ENCODE measurements at regions not wholly inside any gene's neighbourhood (a gene's known extent, or its start where the extent isn't known, plus 50 kb on each side); places are given as distances from the start of the nearest gene placed in this dataset.

DNA sequence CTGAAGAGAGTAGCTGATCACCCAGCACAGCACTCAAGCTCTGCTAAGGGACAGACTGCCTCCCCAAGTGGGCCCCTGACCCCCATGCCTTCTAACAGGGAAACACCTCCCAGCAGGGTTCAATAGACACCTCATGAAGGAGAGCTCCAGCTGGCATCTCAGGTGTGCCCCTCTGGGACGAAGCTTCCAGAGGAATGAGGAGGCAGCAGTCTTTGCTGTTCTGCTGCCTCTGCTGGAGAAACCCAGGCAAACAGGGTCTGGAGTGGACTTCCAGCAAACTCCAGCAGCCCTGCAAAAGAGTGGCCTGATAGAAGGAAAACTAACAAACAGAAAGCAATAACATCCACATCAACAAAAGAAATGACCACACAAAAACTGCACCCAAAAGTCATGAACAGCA, 412.8 kb downstream of the PRDM5 start:
- Mint-ChIP-seq H3K4me3 (no peak overlapping the region), H3K36me3 (ENCODE audit: low read depth) (no peaks in the 10 kb centered on the region), H3K9me3 (no peaks in the 10 kb centered on the region), H3K27me3 (ENCODE audit: insufficient read depth) (peaks cover 2% of the 10 kb centered on the region), H3K4me1 (ENCODE audit: low read depth) (no peaks in the 10 kb centered on the region), H3K27ac (no peak overlapping the region)
- DNase-seq (ENCODE audit: low spot score), result no peak
- intact Hi-C loops (cut with micrococcal nuclease), result no loop called here

DNA sequence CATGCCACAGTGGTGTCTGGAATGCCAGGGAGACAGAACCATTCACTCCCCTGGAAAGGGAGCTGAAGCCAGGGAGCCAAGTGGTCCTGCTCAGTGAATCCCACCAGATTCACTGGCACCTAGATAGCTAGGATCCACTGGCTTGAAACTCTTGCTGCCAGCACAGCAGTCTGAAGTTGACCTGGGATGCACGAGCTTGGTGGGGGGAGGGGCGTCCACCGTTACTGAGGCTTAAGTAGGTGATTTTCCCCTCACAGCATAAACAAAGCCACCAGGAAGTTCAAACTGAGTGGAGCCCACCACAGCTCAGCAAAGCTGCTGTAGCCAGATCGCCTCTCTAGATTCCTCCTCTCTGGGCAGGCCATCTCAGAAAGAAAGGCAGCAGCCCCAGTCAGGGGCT, 413.3 kb downstream of the PRDM5 start:
- no peak overlapping the region for H3K4me3 Mint-ChIP-seq

DNA sequence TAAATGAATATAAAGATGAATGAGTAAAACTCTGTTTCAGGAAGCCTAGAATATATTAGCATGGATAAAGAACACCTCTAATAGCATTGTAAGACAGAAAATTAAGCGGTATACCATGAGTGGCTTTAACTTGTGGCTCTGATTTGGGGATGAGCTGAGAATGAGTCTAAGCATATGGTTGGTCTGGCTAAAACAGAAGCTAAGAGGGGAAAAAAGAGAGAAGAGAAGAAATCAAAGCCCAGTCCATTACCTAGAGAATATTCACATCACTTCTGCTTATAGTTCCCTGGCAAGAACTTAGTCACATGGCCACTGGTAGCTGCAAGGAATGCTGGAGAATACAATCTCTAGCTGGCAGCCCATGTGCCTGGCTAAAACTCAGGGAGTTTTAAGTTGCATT, 414.5 kb downstream of the PRDM5 start:
- Mint-ChIP-seq H3K9me3 (no peaks in the 10 kb centered on the region), H3K27ac (no peak overlapping the region), H3K27me3 (ENCODE audit: insufficient read depth) (peaks cover 2% of the 10 kb centered on the region), H3K4me1 (ENCODE audit: low read depth) (no peaks in the 10 kb centered on the region), H3K36me3 (ENCODE audit: low read depth) (no peaks in the 10 kb centered on the region), H3K4me3 (no peak overlapping the region)
- intact Hi-C loops (cut with micrococcal nuclease), result no loop called here
- DNase-seq (ENCODE audit: low spot score), result no peak

More for the DNA sequence above, 413.3 kb downstream of the PRDM5 start:
- no peaks in the 10 kb centered on the region for H3K9me3 Mint-ChIP-seq
- no peak for DNase-seq (ENCODE audit: low spot score)
- H3K4me1 Mint-ChIP-seq (ENCODE audit: low read depth), result no peaks in the 10 kb centered on the region
- H3K27ac Mint-ChIP-seq, result no peak overlapping the region
- H3K36me3 Mint-ChIP-seq (ENCODE audit: low read depth), result no peaks in the 10 kb centered on the region
- intact Hi-C loops (cut with micrococcal nuclease), result no loop called here
- H3K27me3 Mint-ChIP-seq (ENCODE audit: insufficient read depth), result peaks cover 2% of the 10 kb centered on the region

DNA sequence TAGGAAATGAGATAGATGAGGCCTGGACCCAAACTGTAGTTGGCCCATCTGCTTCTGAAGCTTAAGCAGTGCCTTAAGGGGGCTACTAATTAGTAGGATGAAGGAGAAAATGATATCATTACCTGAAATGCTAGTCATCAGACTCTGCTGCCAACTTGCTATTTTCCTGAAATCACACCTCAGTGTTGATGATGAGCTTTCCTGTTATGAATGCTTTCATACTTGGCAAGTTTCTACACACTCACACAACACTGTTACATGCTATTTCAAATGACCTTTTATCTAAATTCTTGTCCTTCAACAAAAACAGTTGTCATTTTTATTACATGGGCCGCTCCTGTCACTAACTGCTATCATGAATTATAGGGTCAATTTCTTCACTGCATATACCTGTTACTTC, 416.0 kb downstream of the PRDM5 start:
- intact Hi-C loops (cut with micrococcal nuclease), result no loop called here
- no peaks in the 10 kb centered on the region for H3K36me3 Mint-ChIP-seq (ENCODE audit: low read depth)
- peaks cover 2% of the 10 kb centered on the region for H3K27me3 Mint-ChIP-seq (ENCODE audit: insufficient read depth)
- no peak for DNase-seq (ENCODE audit: low spot score)
- H3K27ac Mint-ChIP-seq, result no peak overlapping the region
- no peaks in the 10 kb centered on the region for H3K4me1 Mint-ChIP-seq (ENCODE audit: low read depth)
- no peaks in the 10 kb centered on the region for H3K9me3 Mint-ChIP-seq
- H3K4me3 Mint-ChIP-seq, result no peak overlapping the region

DNA sequence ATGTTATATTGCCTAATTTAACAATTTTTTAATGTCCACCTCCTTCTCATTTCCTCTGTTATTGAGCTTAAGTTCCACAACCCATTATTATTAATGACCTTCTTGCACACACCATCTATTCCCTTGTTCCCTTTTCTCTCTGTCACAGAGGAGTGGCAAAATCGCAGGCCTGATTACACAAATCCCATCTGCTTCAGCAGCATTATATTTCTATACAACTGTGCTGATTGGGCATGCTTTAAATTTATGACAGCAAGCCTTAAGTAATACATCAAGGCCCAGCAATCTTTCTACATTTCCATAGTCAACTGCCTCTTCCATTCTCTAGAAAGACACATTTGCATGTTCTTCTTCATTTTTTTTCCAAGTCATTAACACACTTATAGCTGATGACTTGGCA, 423.8 kb downstream of the PRDM5 start:
- H3K4me1 Mint-ChIP-seq (ENCODE audit: low read depth), result no peaks in the 10 kb centered on the region
- no peaks in the 10 kb centered on the region for H3K36me3 Mint-ChIP-seq (ENCODE audit: low read depth)
- no peaks in the 10 kb centered on the region for H3K9me3 Mint-ChIP-seq
- no peak for DNase-seq (ENCODE audit: low spot score)
- H3K27me3 Mint-ChIP-seq (ENCODE audit: insufficient read depth), result no peaks in the 10 kb centered on the region
- no peak overlapping the region for H3K4me3 Mint-ChIP-seq
- H3K27ac Mint-ChIP-seq, result no peak overlapping the region
- intact Hi-C loops (cut with micrococcal nuclease), result no loop called here

DNA sequence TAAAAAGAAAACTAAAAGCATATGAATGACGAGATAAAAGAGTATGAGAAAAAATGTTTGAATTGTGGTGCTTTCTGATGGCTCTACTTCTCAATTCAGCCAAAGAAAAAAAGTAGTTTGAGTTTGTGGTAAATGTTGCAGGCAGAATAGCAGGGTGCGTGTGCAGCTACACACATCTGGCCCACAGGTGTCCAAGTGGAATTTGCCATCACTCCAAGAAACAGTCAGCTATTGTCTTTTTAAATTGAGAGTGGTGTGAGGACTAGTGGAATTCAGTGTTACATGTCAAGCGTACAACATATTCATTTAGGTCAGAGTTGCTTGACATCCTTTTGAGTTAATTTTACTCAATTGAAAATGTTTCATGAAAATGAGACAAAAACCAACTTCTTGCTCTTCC, 424.8 kb upstream of the MAD2L1 start:
- no peaks in the 10 kb centered on the region for H3K27me3 Mint-ChIP-seq (ENCODE audit: insufficient read depth)
- H3K9me3 Mint-ChIP-seq, result no peaks in the 10 kb centered on the region
- H3K27ac Mint-ChIP-seq, result no peak overlapping the region
- no peaks in the 10 kb centered on the region for H3K4me1 Mint-ChIP-seq (ENCODE audit: low read depth)
- no peak overlapping the region for H3K4me3 Mint-ChIP-seq
- H3K36me3 Mint-ChIP-seq (ENCODE audit: low read depth), result no peaks in the 10 kb centered on the region
- no peak for DNase-seq (ENCODE audit: low spot score)
- intact Hi-C loops (cut with micrococcal nuclease), result no loop called here

DNA sequence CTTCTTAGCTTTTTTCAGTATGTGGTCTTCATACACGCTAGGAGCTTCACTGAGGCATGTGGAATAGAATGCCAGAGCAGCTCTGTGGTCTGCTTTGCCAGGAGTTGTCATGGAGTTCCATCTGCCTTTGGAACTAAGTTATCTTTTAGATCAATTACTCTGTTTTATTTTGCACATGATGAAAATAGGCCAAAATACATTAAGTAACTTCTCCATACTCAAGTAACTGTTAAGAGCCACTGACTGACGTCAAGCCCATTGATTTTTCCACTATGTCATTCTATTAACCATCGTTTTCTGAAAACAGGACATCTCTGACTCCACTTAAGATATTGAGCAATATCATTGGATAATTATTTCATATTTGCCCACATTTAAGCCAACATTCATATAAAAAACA, 415.1 kb upstream of the MAD2L1 start:
- Mint-ChIP-seq H3K4me3 (no peak overlapping the region), H3K27me3 (ENCODE audit: insufficient read depth) (no peaks in the 10 kb centered on the region), H3K9me3 (no peaks in the 10 kb centered on the region), H3K27ac (no peak overlapping the region), H3K36me3 (ENCODE audit: low read depth) (no peaks in the 10 kb centered on the region), H3K4me1 (ENCODE audit: low read depth) (no peaks in the 10 kb centered on the region)
- intact Hi-C loops (cut with micrococcal nuclease), result no loop called here
- DNase-seq (ENCODE audit: low spot score), result no peak

DNA sequence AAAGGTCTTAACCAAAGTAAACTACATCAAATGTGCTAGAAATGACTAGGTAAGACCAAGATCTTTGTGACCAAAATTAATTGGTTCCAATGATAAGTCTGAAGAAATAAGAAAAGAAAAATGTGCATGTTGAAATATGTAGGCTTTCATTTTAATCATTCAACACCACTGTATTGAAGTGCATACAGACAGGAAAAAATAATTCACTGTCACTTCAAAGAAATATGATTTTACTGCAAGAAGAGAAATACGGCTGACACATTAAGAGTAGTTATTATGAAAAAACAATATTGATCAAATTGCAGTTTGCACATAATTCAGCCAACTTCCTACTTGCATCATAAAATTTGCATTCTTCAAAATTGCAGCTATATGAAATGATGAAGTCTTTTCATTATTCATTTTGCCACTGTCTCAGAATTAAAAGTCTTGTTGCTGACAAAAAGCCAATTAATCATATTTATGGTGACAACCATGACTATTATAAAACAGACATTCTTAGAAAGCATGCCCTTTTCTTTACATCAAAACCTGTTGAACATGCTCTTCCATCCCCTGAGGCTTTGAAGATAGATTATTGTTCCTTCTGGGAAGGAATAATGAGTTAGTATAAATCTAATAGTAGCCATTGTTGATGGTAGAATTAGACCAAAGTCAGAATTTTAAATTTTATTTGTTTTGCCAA, 405.9 kb upstream of the MAD2L1 start:
- H3K4me1 Mint-ChIP-seq (ENCODE audit: low read depth), result no peaks in the 10 kb centered on the region
- no peak for DNase-seq (ENCODE audit: low spot score)
- H3K4me3 Mint-ChIP-seq, result no peak overlapping the region
- no peaks in the 10 kb centered on the region for H3K9me3 Mint-ChIP-seq
- H3K27me3 Mint-ChIP-seq (ENCODE audit: insufficient read depth), result no peaks in the 10 kb centered on the region
- no peak overlapping the region for H3K27ac Mint-ChIP-seq
- intact Hi-C loops (cut with micrococcal nuclease), result no loop called here
- H3K36me3 Mint-ChIP-seq (ENCODE audit: low read depth), result no peaks in the 10 kb centered on the region

DNA sequence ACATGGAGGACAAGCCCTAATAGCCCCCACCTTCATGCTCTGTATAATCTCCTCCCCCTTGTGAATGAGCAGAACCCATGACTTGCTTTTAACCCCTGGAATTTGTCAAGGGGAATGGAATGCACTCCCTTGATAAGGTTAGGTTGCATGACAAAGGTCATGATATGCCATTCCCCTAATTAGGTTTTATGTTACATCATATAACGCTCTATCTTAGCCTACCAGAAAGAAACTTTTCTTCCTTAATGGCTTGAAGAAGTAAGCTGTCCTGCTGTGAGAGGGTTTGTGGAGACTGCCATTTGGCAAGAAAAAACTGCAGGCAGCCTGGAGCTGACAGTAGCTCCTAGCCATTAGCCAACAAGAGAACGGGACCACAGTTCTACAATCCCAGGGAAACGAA, 399.8 kb upstream of the MAD2L1 start:
- Mint-ChIP-seq H3K4me1 (ENCODE audit: low read depth) (peaks cover 4% of the 10 kb centered on the region), H3K27me3 (ENCODE audit: insufficient read depth) (peaks cover 3% of the 10 kb centered on the region), H3K4me3 (no peak overlapping the region), H3K9me3 (peaks cover 6% of the 10 kb centered on the region), H3K27ac (no peak overlapping the region), H3K36me3 (ENCODE audit: low read depth) (no peaks in the 10 kb centered on the region)
- intact Hi-C loops (cut with micrococcal nuclease), result no loop called here
- DNase-seq (ENCODE audit: low spot score), result no peak

DNA sequence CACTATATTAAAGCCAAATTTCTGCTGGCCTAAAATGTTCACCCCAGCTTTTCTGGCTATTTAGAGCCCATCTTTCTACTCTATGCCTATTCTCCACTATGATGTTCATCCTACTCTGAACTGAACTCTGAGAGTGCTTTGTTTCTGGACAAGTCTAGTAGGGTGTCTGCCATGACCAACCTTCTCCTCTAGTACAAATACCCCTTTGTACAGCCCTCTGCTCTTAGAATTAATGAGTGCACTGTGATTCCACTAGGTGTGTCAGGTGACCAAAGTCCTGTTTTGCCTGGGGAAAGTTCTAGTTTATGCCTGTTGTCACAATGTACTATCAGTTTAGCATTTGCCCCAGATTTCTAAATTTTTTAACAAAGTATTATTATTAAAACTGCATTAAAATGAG, 388.1 kb upstream of the MAD2L1 start:
- H3K9me3 Mint-ChIP-seq, result no peaks in the 10 kb centered on the region
- H3K36me3 Mint-ChIP-seq (ENCODE audit: low read depth), result no peaks in the 10 kb centered on the region
- H3K27me3 Mint-ChIP-seq (ENCODE audit: insufficient read depth), result no peaks in the 10 kb centered on the region
- no peak for DNase-seq (ENCODE audit: low spot score)
- no peak overlapping the region for H3K27ac Mint-ChIP-seq
- intact Hi-C loops (cut with micrococcal nuclease), result no loop called here
- no peak overlapping the region for H3K4me3 Mint-ChIP-seq
- H3K4me1 Mint-ChIP-seq (ENCODE audit: low read depth), result no peaks in the 10 kb centered on the region

DNA sequence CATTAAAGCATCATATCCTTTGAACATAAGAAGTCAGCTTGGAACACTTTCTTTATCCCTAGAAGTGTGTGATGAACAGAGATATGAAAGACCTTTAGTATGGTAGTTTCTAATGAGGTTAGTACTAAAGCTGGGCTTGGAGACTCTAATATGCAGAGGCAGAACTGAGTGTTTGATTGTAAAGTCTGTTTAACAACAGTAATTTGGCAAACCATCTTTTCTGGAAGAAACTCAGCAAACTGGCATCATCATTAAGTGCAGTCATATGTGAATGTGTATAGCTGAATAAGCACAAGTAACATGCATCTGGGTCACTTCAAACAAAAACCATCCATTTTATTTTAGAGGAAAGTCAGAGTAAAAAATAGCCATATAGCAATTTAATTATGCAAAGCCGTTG, 385.9 kb upstream of the MAD2L1 start:
- Mint-ChIP-seq H3K36me3 (ENCODE audit: low read depth) (no peaks in the 10 kb centered on the region), H3K27me3 (ENCODE audit: insufficient read depth) (no peaks in the 10 kb centered on the region), H3K9me3 (no peaks in the 10 kb centered on the region), H3K4me1 (ENCODE audit: low read depth) (no peaks in the 10 kb centered on the region), H3K27ac (no peak overlapping the region), H3K4me3 (no peak overlapping the region)
- intact Hi-C loops (cut with micrococcal nuclease), result no loop called here
- DNase-seq (ENCODE audit: low spot score), result no peak

DNA sequence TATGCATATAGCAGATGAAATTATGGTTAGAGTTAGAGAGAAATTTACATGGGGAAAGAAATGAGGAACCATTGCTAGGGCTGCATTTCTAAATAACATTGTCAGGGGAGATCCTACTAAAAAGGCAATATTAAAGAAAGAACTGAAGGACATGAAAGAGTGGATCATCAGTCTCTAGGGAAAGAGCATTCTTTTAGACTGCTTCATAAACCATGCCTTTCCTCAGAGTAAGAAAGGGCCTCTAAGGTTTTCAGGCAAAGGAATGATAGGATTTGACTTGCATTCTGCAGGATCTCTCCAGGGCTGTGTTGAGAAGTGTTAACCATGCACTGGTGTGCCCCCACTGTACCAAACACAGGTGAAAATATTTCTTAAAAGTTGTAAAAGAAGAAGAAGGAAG, 385.4 kb upstream of the MAD2L1 start:
- Mint-ChIP-seq H3K4me1 (ENCODE audit: low read depth) (no peaks in the 10 kb centered on the region), H3K36me3 (ENCODE audit: low read depth) (no peaks in the 10 kb centered on the region), H3K27me3 (ENCODE audit: insufficient read depth) (no peaks in the 10 kb centered on the region), H3K9me3 (no peaks in the 10 kb centered on the region), H3K4me3 (no peak overlapping the region), H3K27ac (no peak overlapping the region)
- intact Hi-C loops (cut with micrococcal nuclease), result no loop called here
- DNase-seq (ENCODE audit: low spot score), result no peak

DNA sequence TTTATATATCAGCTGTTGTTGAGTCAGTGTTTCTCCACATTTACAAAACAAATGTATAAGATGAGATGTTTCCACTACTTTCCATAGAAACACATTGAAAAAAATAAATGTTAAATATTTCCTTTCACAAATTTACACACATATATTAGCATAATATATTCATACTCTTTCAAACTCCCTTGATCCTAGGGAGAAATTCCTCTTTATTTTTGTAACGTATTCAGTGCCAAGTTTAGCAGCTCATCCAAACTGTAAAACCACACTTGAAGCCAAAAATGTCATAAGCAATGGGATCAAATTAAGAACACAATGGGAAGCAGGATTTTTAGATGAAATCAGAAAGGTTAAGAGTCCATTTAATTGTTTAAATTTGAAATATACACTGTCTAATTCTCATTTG, 381.1 kb upstream of the MAD2L1 start:
- H3K36me3 Mint-ChIP-seq (ENCODE audit: low read depth), result no peaks in the 10 kb centered on the region
- no peaks in the 10 kb centered on the region for H3K27me3 Mint-ChIP-seq (ENCODE audit: insufficient read depth)
- no peak overlapping the region for H3K27ac Mint-ChIP-seq
- no peaks in the 10 kb centered on the region for H3K9me3 Mint-ChIP-seq
- peaks cover 12% of the 10 kb centered on the region for H3K4me1 Mint-ChIP-seq (ENCODE audit: low read depth)
- H3K4me3 Mint-ChIP-seq, result no peak overlapping the region
- intact Hi-C loops (cut with micrococcal nuclease), result no loop called here
- DNase-seq (ENCODE audit: low spot score), result no peak

DNA sequence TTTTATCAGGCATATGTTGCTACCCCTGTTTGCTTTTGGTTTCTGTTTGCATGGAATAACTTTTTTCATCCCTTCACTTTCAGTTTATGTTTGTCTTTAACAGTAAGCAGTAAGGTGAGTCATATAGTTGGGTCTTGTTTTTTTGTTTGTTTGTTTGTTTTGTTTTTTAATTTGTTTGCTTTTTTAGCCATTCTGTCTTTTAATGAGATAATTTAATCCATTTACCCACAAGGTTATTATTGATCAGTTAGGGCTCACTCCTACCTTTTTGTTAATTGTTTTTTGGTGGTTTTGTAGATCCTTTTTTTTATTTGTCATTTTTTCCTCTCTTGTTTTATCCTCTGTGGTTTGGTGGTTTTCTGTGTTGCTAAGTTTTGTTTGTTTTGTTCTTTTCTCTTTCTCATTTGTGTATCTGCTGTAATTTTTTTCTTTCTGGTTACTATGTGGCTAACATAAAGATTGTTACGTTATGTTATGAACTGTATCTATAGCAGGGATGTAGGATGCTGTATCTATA, 379.5 kb upstream of the MAD2L1 start:
- peaks cover 12% of the 10 kb centered on the region for H3K4me1 Mint-ChIP-seq (ENCODE audit: low read depth)
- peak overlapping the region; percentile 81 for H3K27ac Mint-ChIP-seq
- H3K4me3 Mint-ChIP-seq, result peak overlapping the region; percentile 9
- no peaks in the 10 kb centered on the region for H3K9me3 Mint-ChIP-seq
- H3K27me3 Mint-ChIP-seq (ENCODE audit: insufficient read depth), result no peaks in the 10 kb centered on the region
- intact Hi-C loops (cut with micrococcal nuclease), result no loop called here
- DNase-seq (ENCODE audit: low spot score), result no peak
- H3K36me3 Mint-ChIP-seq (ENCODE audit: low read depth), result no peaks in the 10 kb centered on the region
